Anterior cingulate cortex (tissue), 58 donors: ENCODE measurements at regions not wholly inside any gene's neighbourhood (a gene's known extent, or its start where the extent isn't known, plus 50 kb on each side); places are given as distances from the start of the nearest gene placed in this dataset.
A peak's percentile ranks its signal among the peaks of the same experiment; 100 is the strongest.
"Not testable (repeated sequence)": the region's sequence is repeated elsewhere in the genome, so short reads cannot be mapped to it uniquely, and the experiment has no call there.

Source experiments
- DNase-seq, 58 donors: peaks; one replicate each; lab custom pipeline; 2025; lab: John Stamatoyannopoulos, UW

GRCh38 chrX:13478740-13479451 lies 90.5 kb upstream of the EGFL6 start:
- no peak for DNase-seq

- DNase-seq = no peak
Measured at GRCh38 chrX:13476384-13476783, 93.0 kb upstream of the EGFL6 start.

GRCh38 chrX:13474164-13474516 lies 95.3 kb upstream of the EGFL6 start:
- peak in 1 of 58 donors; percentile 14 for DNase-seq

- DNase-seq = peak in 9 of 58 donors; percentile 0 to 42 (median 4)
Measured at GRCh38 chrX:13473442-13474163, 95.8 kb upstream of the EGFL6 start.

- DNase-seq = no peak
Measured at GRCh38 chrX:13472975-13473374, 96.4 kb upstream of the EGFL6 start.

GRCh38 chrX:13471269-13471668 lies 98.1 kb upstream of the EGFL6 start:
- DNase-seq = no peak

- DNase-seq = no peak
Measured at GRCh38 chrX:13470685-13470977, 98.8 kb upstream of the EGFL6 start.

GRCh38 chrX:13469963-13470684 lies 99.3 kb upstream of the EGFL6 start:
- no peak for DNase-seq

- no peak for DNase-seq
Measured at GRCh38 chrX:13468096-13468495, 101.3 kb upstream of the EGFL6 start.

- DNase-seq = no peak
Measured at GRCh38 chrX:13467243-13467642, 102.2 kb upstream of the EGFL6 start.

GRCh38 chrX:13464599-13465275 lies 104.7 kb upstream of the EGFL6 start:
- DNase-seq = no peak

GRCh38 chrX:13463608-13464007 lies 105.8 kb upstream of the EGFL6 start:
- no peak for DNase-seq

- no peak for DNase-seq
Measured at GRCh38 chrX:13452283-13452682, 117.1 kb upstream of the EGFL6 start.

GRCh38 chrX:13449441-13449840 lies 120.0 kb upstream of the EGFL6 start:
- no peak for DNase-seq

GRCh38 chrX:13448941-13449340 lies 120.5 kb upstream of the EGFL6 start:
- DNase-seq = no peak

GRCh38 chrX:13441608-13442007 lies 121.8 kb upstream of the ATXN3L start:
- DNase-seq = not testable (repeated sequence)

GRCh38 chrX:13440176-13440575 lies 120.3 kb upstream of the ATXN3L start:
- DNase-seq = no peak

- no peak for DNase-seq
Measured at GRCh38 chrX:13433298-13433605, 113.4 kb upstream of the ATXN3L start.

- DNase-seq = peak in 1 of 58 donors; percentile 19
Measured at GRCh38 chrX:13432414-13433297, 112.8 kb upstream of the ATXN3L start.

GRCh38 chrX:13430136-13430827 lies 110.4 kb upstream of the ATXN3L start:
- DNase-seq = no peak
